H1 (cell line): ENCODE measurements at regions not wholly inside any gene's neighbourhood (a gene's known extent, or its start where the extent isn't known, plus 50 kb on each side); places are given as distances from the start of the nearest gene placed in this dataset.

Experiments used
- CTCF ChIA-PET: fragments of 300-600 bp; sonication (Branson Sonifier 250); formaldehyde crosslinking; loops from one replicate; lab custom pipeline; 2021; ENCODE audit not compliant: partially characterized antibody; lab: Charles Lee
- POLR2A ChIA-PET: fragments of 300-600 bp; sonication (Branson Sonifier 250); formaldehyde crosslinking; loops from one replicate; lab custom pipeline; 2021; ENCODE audit warnings: inconsistent platforms; ENCODE audit not compliant: partially characterized antibody; lab: Charles Lee
- DNase-seq, 2 experiments: peaks; one replicate each; pipeline versions ENCODE4 v3.0.0 to v3.0.0-alpha.2; 2010 to 2022; ENCODE audit warnings: low spot score in 2 of 2, low read depth in 1 of 2, mixed read lengths in 1 of 2
- FAIRE-seq: peaks from 2 replicates; lab custom pipeline; 2011; peaks lifted over from hg19 to GRCh38; lab: Jason Lieb, UNC
- H2AFZ ChIP-seq: 2 replicates; pipeline ENCODE4 v1.8.1; 2012; ENCODE audit warnings: low read length, inconsistent platforms
- H2AK5ac ChIP-seq: 2 replicates; pipeline ENCODE4 v1.6.1; 2013; ENCODE audit warnings: low read depth, low read length
- H2BK120ac ChIP-seq: replicated peaks from 2 replicates; pipeline ENCODE3; 2013; ENCODE audit warnings: low read depth, low read length, inconsistent platforms
- H2BK12ac ChIP-seq: 2 replicates; pipeline ENCODE4 v1.6.1; 2013; ENCODE audit warnings: low read depth, low read length
- H2BK15ac ChIP-seq: 2 replicates; pipeline ENCODE4 v1.6.1; 2013; ENCODE audit warnings: low read length
- H2BK20ac ChIP-seq: 2 replicates; pipeline ENCODE4 v1.6.1; 2013; ENCODE audit warnings: low read length
- H2BK5ac ChIP-seq: 2 replicates; pipeline ENCODE4 v1.6.1; 2013; ENCODE audit warnings: low read depth, low read length
- H3K14ac ChIP-seq: 2 replicates; pipeline ENCODE4 v1.6.1; 2013; ENCODE audit warnings: inconsistent platforms; ENCODE audit not compliant: insufficient read length
- H3K18ac ChIP-seq: 2 replicates; pipeline ENCODE4 v1.6.1; 2013; ENCODE audit warnings: low read length; ENCODE audit errors: extremely low read depth
- H3K23ac ChIP-seq: 2 replicates; pipeline ENCODE4 v1.6.1; 2013; ENCODE audit warnings: inconsistent platforms; ENCODE audit not compliant: insufficient read length
- H3K23me2 ChIP-seq: 2 replicates; pipeline ENCODE4 v1.6.1; 2013; ENCODE audit warnings: low read depth, low read length
- H3K27ac ChIP-seq: 2 replicates; pipeline ENCODE4 v1.6.1; 2011; ENCODE audit warnings: low read depth, low read length, inconsistent platforms
- H3K27me3 ChIP-seq, 4 experiments: replicated peaks in 1 of 4; 1 replicate in 1 of 4; 2 replicates in 3 of 4; pipeline versions ENCODE4 v1.6.1 to v1.8.1; 2011 to 2013; ENCODE audit warnings: low read length in 3 of 4, mild to moderate bottlenecking in 3 of 4, inconsistent platforms in 2 of 4, mixed read lengths in 2 of 4, moderate library complexity in 1 of 4; ENCODE audit not compliant: control insufficient read depth in 3 of 4, insufficient read depth in 3 of 4; ENCODE audit errors: extremely low read depth in 1 of 4
- H3K36me3 ChIP-seq, 4 experiments: 2 replicates each; pipeline versions ENCODE4 v1.6.1 to v1.8.1; 2011 to 2013; ENCODE audit warnings: mild to moderate bottlenecking in 4 of 4, low read length in 3 of 4, moderate library complexity in 2 of 4, control low read depth in 1 of 4, inconsistent platforms in 1 of 4; ENCODE audit not compliant: insufficient read depth in 4 of 4, control insufficient read depth in 2 of 4
- H3K4ac ChIP-seq: replicated peaks from 2 replicates; pipeline ENCODE3; 2013; ENCODE audit warnings: low read length, low read depth, mixed read lengths, inconsistent platforms; ENCODE audit not compliant: insufficient read length
- H3K4me1 ChIP-seq, 4 experiments: replicated peaks in 1 of 4; 1 replicate in 1 of 4; 2 replicates in 3 of 4; pipeline versions ENCODE4 v1.6.1 to v1.8.1; 2011 to 2013; ENCODE audit warnings: low read length in 3 of 4, inconsistent platforms in 2 of 4, mixed read lengths in 1 of 4; ENCODE audit not compliant: insufficient read depth in 4 of 4, control insufficient read depth in 3 of 4
- H3K4me2 ChIP-seq, 2 experiments: 2 replicates each; pipeline versions ENCODE4 v1.6.1 to v1.8.1; 2011 to 2013; ENCODE audit warnings: low read depth in 2 of 2, low read length in 2 of 2, control low read depth in 1 of 2, inconsistent platforms in 1 of 2, mild to moderate bottlenecking in 1 of 2; ENCODE audit not compliant: insufficient read depth in 1 of 2
- H3K4me3 ChIP-seq, 4 experiments: fragments of 200-600, 300-600 bp in 1 of 4; sonication (generic), shearing (Covaris generic), sonication (Bioruptor Twin) in 1 of 4; 2 replicates each; pipeline versions ENCODE4 v1.5.1 to v1.8.1; 2011 to 2016; ENCODE audit warnings: low read length in 4 of 4, low read depth in 3 of 4, control low read depth in 2 of 4, inconsistent platforms in 2 of 4, mild to moderate bottlenecking in 2 of 4, mixed read lengths in 1 of 4, moderate library complexity in 1 of 4; ENCODE audit not compliant: insufficient read depth in 2 of 4; ENCODE audit errors: extremely low read depth in 1 of 4
- H3K56ac ChIP-seq: replicated peaks from 2 replicates; pipeline ENCODE3; 2013; ENCODE audit warnings: low read depth, mild to moderate bottlenecking, mixed read lengths, low read length, inconsistent platforms; ENCODE audit not compliant: insufficient read length
- H3K79me1 ChIP-seq: 2 replicates; pipeline ENCODE4 v1.6.1; 2013; ENCODE audit warnings: low read depth, low read length, control low read depth
- H3K79me2 ChIP-seq, 2 experiments: 2 replicates each; pipeline versions ENCODE4 v1.6.1 to v1.8.1; 2012 to 2013; ENCODE audit warnings: low read length in 2 of 2, mild to moderate bottlenecking in 2 of 2, inconsistent platforms in 1 of 2; ENCODE audit not compliant: insufficient read depth in 2 of 2, control insufficient read depth in 1 of 2
- H3K9ac ChIP-seq, 4 experiments: replicated peaks in 1 of 4; 1 replicate in 1 of 4; 2 replicates in 3 of 4; pipeline versions ENCODE4 v1.6.1 to v1.8.1; 2011 to 2013; ENCODE audit warnings: low read depth in 3 of 4, low read length in 3 of 4, control low read depth in 2 of 4, mild to moderate bottlenecking in 2 of 4, moderate library complexity in 2 of 4, inconsistent platforms in 1 of 4; ENCODE audit errors: extremely low read depth in 1 of 4
- H3K9me3 ChIP-seq, 2 experiments: 2 replicates each; pipeline versions ENCODE4 v1.6.1 to v1.8.1; 2012 to 2013; ENCODE audit warnings: mild to moderate bottlenecking in 2 of 2, moderate library complexity in 2 of 2, control low read depth in 1 of 2, inconsistent platforms in 1 of 2, low read depth in 1 of 2, low read length in 1 of 2, mixed read lengths in 1 of 2; ENCODE audit not compliant: insufficient read depth in 2 of 2
- H4K20me1 ChIP-seq, 2 experiments: replicated peaks in 1 of 2; 2 replicates each; pipeline versions ENCODE3 to v1.8.1; 2011 to 2013; ENCODE audit warnings: inconsistent platforms in 2 of 2, low read length in 2 of 2, mild to moderate bottlenecking in 1 of 2; ENCODE audit not compliant: insufficient read depth in 2 of 2, control insufficient read depth in 1 of 2
- H4K5ac ChIP-seq: 2 replicates; pipeline ENCODE4 v1.6.1; 2013; ENCODE audit warnings: low read length, low read depth, mixed read lengths, inconsistent platforms; ENCODE audit not compliant: insufficient read length
- H4K8ac ChIP-seq: 2 replicates; pipeline ENCODE4 v1.8.0; 2013; ENCODE audit warnings: mild to moderate bottlenecking, moderate library complexity, low read length, inconsistent platforms; ENCODE audit not compliant: insufficient read depth; ENCODE audit errors: extremely low read depth
- H4K91ac ChIP-seq: replicated peaks from 2 replicates; pipeline ENCODE3; 2013; ENCODE audit warnings: low read length, mixed read lengths, inconsistent platforms; ENCODE audit not compliant: insufficient read length
- BACH1 ChIP-seq: IDR thresholded peaks from 2 replicates; pipeline ENCODE4 v1.6.1; 2012; ENCODE audit warnings: low read length, improper control_type of control experiment
- RFX5 ChIP-seq: IDR thresholded peaks from 2 replicates; pipeline ENCODE4 v1.6.1; 2011; ENCODE audit warnings: low read depth, low read length, improper control_type of control experiment, borderline replicate concordance
- TEAD4 ChIP-seq: IDR thresholded peaks from 2 replicates; pipeline ENCODE4 v1.6.1; 2012; ENCODE audit warnings: low read depth, low read length, inconsistent platforms, mixed read lengths
- WGBS, 2 experiments: shearing (Covaris generic) in 1 of 2; methylation state at CpG; one replicate each; pipeline versions ENCODE4 v1.1.6 to v1.1.7; 2013 to 2015; ENCODE audit warnings: low lambda C conversion rate in 2 of 2, mixed read lengths in 2 of 2, inconsistent platforms in 1 of 2, low coverage in 1 of 2, missing lambda C conversion rate in 1 of 2; ENCODE audit not compliant: insufficient replicate concordance in 2 of 2, insufficient coverage in 1 of 2, insufficient read length in 1 of 2; ENCODE audit errors: extremely low coverage in 1 of 2, missing lambda C conversion rate in 1 of 2; 5-methylcytosine and 5-hydroxymethylcytosine counted together

DNA sequence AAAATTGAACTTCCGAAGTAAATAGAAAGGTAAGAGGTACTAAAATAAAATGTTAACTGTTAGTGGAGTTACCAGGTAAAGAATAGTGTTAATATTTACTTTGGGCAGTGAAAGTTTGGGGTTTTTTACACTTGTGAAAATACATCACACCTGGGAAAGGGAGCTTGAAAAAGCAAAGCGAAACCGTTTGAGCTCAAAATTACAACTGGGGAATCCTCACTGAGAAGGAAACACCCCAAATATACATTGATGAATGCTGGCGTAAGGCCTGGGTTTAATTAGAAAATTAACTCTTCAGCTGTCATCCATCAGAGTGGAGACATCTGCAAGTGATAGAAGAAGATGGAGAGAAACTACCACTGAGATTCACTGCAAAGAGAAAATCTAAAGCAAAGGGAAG, 1153.0 kb downstream of the SLITRK5 start:
- H2BK120ac ChIP-seq, result no peak overlapping the region
- H2AK5ac ChIP-seq, result no peak overlapping the region
- 0 out of 2 replicates have a peak overlapping the region, but pooled peaks have one; percentile 81 for H2AFZ ChIP-seq
- no peak overlapping the region for H2BK5ac ChIP-seq
- DNase-seq (no peak), FAIRE-seq (no peak)
- no peak overlapping the region for H3K4ac ChIP-seq
- 86% methylated on average over 4 of the region's 4 CpGs; no CpG with 5 or more reads in 1 of the 2 experiments for WGBS, 2 experiments
- no peaks in the 10 kb centered on the region for H3K79me1 ChIP-seq
- no peak overlapping the region for H3K4me2 ChIP-seq
- no peak overlapping the region for H2BK15ac ChIP-seq
- H3K23me2 ChIP-seq, result no peaks in the 10 kb centered on the region
- no peak overlapping the region for H3K27ac ChIP-seq
- no peak overlapping the region for H3K4me3 ChIP-seq
- H3K4me1 ChIP-seq, result no peaks in the 10 kb centered on the region
- no peak overlapping the region for H3K9ac ChIP-seq
- H2BK12ac ChIP-seq, result no peak overlapping the region
- no peaks in the 10 kb centered on the region for H3K9me3 ChIP-seq
- H4K8ac ChIP-seq, result no peak overlapping the region
- no peaks in the 10 kb centered on the region for H3K36me3 ChIP-seq
- no peak overlapping the region for H3K14ac ChIP-seq
- no peak overlapping the region for H4K91ac ChIP-seq
- H3K23ac ChIP-seq, result no peak overlapping the region
- H4K20me1 ChIP-seq, result no peaks in the 10 kb centered on the region
- CTCF ChIA-PET, result interaction anchor here (1.1 kb wide), 1 partner anchor 358 kb away, joined by 3 read pairs; no protein-coding TSS in a partner anchor
- no peak overlapping the region for H3K56ac ChIP-seq
- no peaks in the 10 kb centered on the region for H3K27me3 ChIP-seq
- H3K79me2 ChIP-seq, result no peaks in the 10 kb centered on the region
- POLR2A ChIA-PET, result no interaction called here
- H4K5ac ChIP-seq, result no peak overlapping the region
- no peak overlapping the region for H2BK20ac ChIP-seq
- H3K18ac ChIP-seq, result no peak overlapping the region
- no peak for TF ChIP-seq TEAD4
- no peak for TF ChIP-seq RFX5
- TF ChIP-seq BACH1, result no peak
